K562 (cell line): ENCODE measurements at regions not wholly inside any gene's neighbourhood (a gene's known extent, or its start where the extent isn't known, plus 50 kb on each side); places are given as distances from the start of the nearest gene placed in this dataset.

Experiments
- ATAC-seq: fragments of 200-7000 bp; cut with Tn5 transposase; 3 replicates; pipeline ENCODE4 v1.9.1; 2020; ENCODE audit warnings: moderate library complexity
- BruUV-seq: library from RNA; stranded (reverse); fragments of 400-500 nt; replicated peaks from 2 replicates; lab custom pipeline; 2021; lab: Mats Ljungman, UMichigan
- CTCF ChIA-PET: fragments of 300-600 bp; formaldehyde crosslinking; extraction: SDS; loops from one replicate; lab custom pipeline; 2021; ENCODE audit warnings: low intra/inter-chr PET ratio; lab: Yijun Ruan, JAX
- POLR2A ChIA-PET: fragments of 300-600, 350-650 bp; sonication (Branson Sonifier 250); formaldehyde crosslinking; extraction: SDS; loops from one replicate; lab custom pipeline; 2021; ENCODE audit warnings: antibody characterized with exemption, inconsistent platforms; lab: Yijun Ruan, JAX
- DNase-seq, 4 experiments: peaks; one replicate each; pipeline versions ENCODE4 v3.0.0 to v3.0.0-alpha.2; 2011 to 2018; ENCODE audit warnings: low spot score in 3 of 4, mixed read lengths in 3 of 4; ENCODE audit errors: extremely low read depth in 1 of 4
- FAIRE-seq: peaks from 2 replicates; lab custom pipeline; 2011; peaks lifted over from hg19 to GRCh38; lab: Jason Lieb, UNC
- H2AFZ ChIP-seq: 2 replicates; pipeline ENCODE4 v1.6.0; 2011; ENCODE audit warnings: low read depth, low read length, control low read depth, inconsistent platforms
- H3K27ac ChIP-seq: fragments of 200-600 bp; 3 replicates; pipeline ENCODE4 v1.8.0; 2011; ENCODE audit warnings: low read depth, mild to moderate bottlenecking, control low read depth, inconsistent platforms, low read length, moderate library complexity, mixed read lengths; ENCODE audit errors: extremely low read depth
- H3K27me3 ChIP-seq, 2 experiments: fragments of 300-600 bp in 1 of 2; 2 replicates in 1 of 2; 3 replicates in 1 of 2; pipeline versions ENCODE4 v1.6.0 to v1.8.0; 2011; ENCODE audit warnings: inconsistent platforms in 2 of 2, low read length in 2 of 2, mild to moderate bottlenecking in 1 of 2, mixed read lengths in 1 of 2, moderate library complexity in 1 of 2; ENCODE audit not compliant: control insufficient read depth in 2 of 2, insufficient read depth in 2 of 2
- H3K36me3 ChIP-seq: fragments of 300-600 bp; 3 replicates; pipeline ENCODE4 v1.8.0; 2011; ENCODE audit warnings: mild to moderate bottlenecking, low read length, inconsistent platforms; ENCODE audit not compliant: control insufficient read depth, insufficient read depth
- H3K4me1 ChIP-seq, 2 experiments: fragments of 200-600 bp in 1 of 2; replicated peaks in 1 of 2; 2 replicates in 1 of 2; 3 replicates in 1 of 2; pipeline versions ENCODE4 v1.5.1 to v1.8.0; 2011; ENCODE audit warnings: inconsistent platforms in 2 of 2, low read length in 2 of 2, mild to moderate bottlenecking in 1 of 2, mixed read lengths in 1 of 2, moderate library complexity in 1 of 2; ENCODE audit not compliant: control insufficient read depth in 2 of 2, insufficient read depth in 2 of 2
- H3K4me2 ChIP-seq: 2 replicates; pipeline ENCODE4 v1.6.1; 2011; ENCODE audit warnings: low read length, control low read depth, inconsistent platforms, mixed read lengths; ENCODE audit not compliant: insufficient read depth
- H3K4me3 ChIP-seq: fragments of 200-600 bp; sonication (generic), shearing (Covaris generic); 2 replicates; pipeline ENCODE4 v1.5.1; 2016; ENCODE audit warnings: control low read depth, inconsistent platforms
- H3K79me2 ChIP-seq: fragments of 200-600 bp; 3 replicates; pipeline ENCODE4 v1.8.0; 2011; ENCODE audit warnings: low read length, inconsistent platforms; ENCODE audit not compliant: control insufficient read depth, insufficient read depth
- H3K9ac ChIP-seq, 2 experiments: 2 replicates each; pipeline versions ENCODE4 v1.6.0 to v1.6.1; 2011; ENCODE audit warnings: low read depth in 2 of 2, low read length in 2 of 2, control low read depth in 1 of 2, inconsistent platforms in 1 of 2, mild to moderate bottlenecking in 1 of 2, mixed read lengths in 1 of 2; ENCODE audit not compliant: insufficient read depth in 1 of 2
- H3K9me1 ChIP-seq: one replicate; pipeline ENCODE4 v1.6.0; 2011; ENCODE audit warnings: inconsistent platforms, mild to moderate bottlenecking, low read length, moderate library complexity; ENCODE audit not compliant: control insufficient read depth, insufficient read depth
- H3K9me3 ChIP-seq: replicated peaks from 2 replicates; pipeline ENCODE4 v1.5.1; 2011; ENCODE audit warnings: low read depth, low read length, inconsistent platforms; ENCODE audit not compliant: control insufficient read depth, insufficient read depth
- H4K20me1 ChIP-seq: replicated peaks from 2 replicates; pipeline ENCODE4 v1.6.1; 2011; ENCODE audit warnings: low read length, inconsistent platforms, mixed read lengths; ENCODE audit not compliant: control insufficient read depth, insufficient read depth
- CEBPZ ChIP-seq: fragments of 150-350 bp; IDR thresholded peaks from 2 replicates; pipeline ENCODE4 v1.6.1; 2014; ENCODE audit warnings: low read depth, mild to moderate bottlenecking, low read length, borderline replicate concordance
- HLTF ChIP-seq: fragments of 450-650 bp; IDR thresholded peaks from 2 replicates; pipeline ENCODE4 v1.6.1; 2016
- HSF4 ChIP-seq: fragments of 250-450 bp; sonication (Bioruptor Pico); IDR thresholded peaks from 2 replicates; pipeline ENCODE4 v2.1.2; 2022; ENCODE audit warnings: mild to moderate bottlenecking, moderate library complexity, borderline replicate concordance
- KLF13 ChIP-seq: fragments of 450-650 bp; IDR thresholded peaks from 2 replicates; pipeline ENCODE4 v1.6.1; 2016; ENCODE audit warnings: missing genetic modification characterization, low read depth, mild to moderate bottlenecking, missing compliant biosample characterization, moderate library complexity, borderline replicate concordance
- MAZ ChIP-seq, 2 experiments: fragments of 450-650 bp in 1 of 2; sonication (generic) in 1 of 2; formaldehyde crosslinking; IDR thresholded peaks in 1 of 2; conservative IDR thresholded peaks in 1 of 2; 2 replicates each; pipeline versions ENCODE4 v1.4.0 to v1.5.0; 2020; ENCODE audit warnings: mild to moderate bottlenecking in 1 of 2, missing genetic modification reagents in 1 of 2
- NUFIP1 ChIP-seq: fragments of 450-650 bp; IDR thresholded peaks from 2 replicates; pipeline ENCODE4 v1.6.1; 2018; ENCODE audit not compliant: partially characterized antibody
- POU5F1 ChIP-seq: fragments of 150-350 bp; IDR thresholded peaks from 2 replicates; pipeline ENCODE4 v1.6.1; 2014; ENCODE audit warnings: borderline replicate concordance, low read length, low read depth, mild to moderate bottlenecking; ENCODE audit not compliant: partially characterized antibody
- SUPT5H ChIP-seq: fragments of 450-650 bp; IDR thresholded peaks from 2 replicates; pipeline ENCODE4 v1.6.1; 2016
- TGIF2 ChIP-seq: sonication (generic); formaldehyde crosslinking; IDR thresholded peaks from 2 replicates; pipeline ENCODE4 v1.8.1; 2022; ENCODE audit warnings: mild to moderate bottlenecking, missing genetic modification reagents, moderate library complexity
- ZFP30 ChIP-seq: fragments of 250-450 bp; sonication (Bioruptor Pico); IDR thresholded peaks from 2 replicates; pipeline ENCODE4 v1.8.0; 2022; ENCODE audit warnings: moderate library complexity, mild to moderate bottlenecking, inconsistent platforms, borderline replicate concordance
- ZNF507 ChIP-seq: conservative IDR thresholded peaks from 2 replicates; pipeline ENCODE4 v1.6.1; 2017; ENCODE audit warnings: missing genetic modification characterization, missing compliant biosample characterization
- WGBS: fragments of 100-300 bp; shearing (Covaris generic); methylation state at CpG from one replicate; pipeline ENCODE4 v1.1.6; 2016; ENCODE audit warnings: low coverage, mixed read lengths; ENCODE audit not compliant: insufficient coverage; ENCODE audit errors: missing lambda C conversion rate; 5-methylcytosine and 5-hydroxymethylcytosine counted together
- in situ Hi-C: fragments of 300-500 bp; cut with MboI; formaldehyde crosslinking; loops from 4 replicates; pipeline ENCODE4 v1.15.0; 2018; ENCODE audit warnings: inconsistent platforms, mixed read lengths
- intact Hi-C: fragments of 100-400 bp; cut with micrococcal nuclease; formaldehyde crosslinking; loops from 2 replicates; pipeline ENCODE4 v1.14.2; 2022
- TF ChIP-seq, protein P1 (sequence below), 2 experiments: fragments of 450-650 bp in 1 of 2; IDR thresholded peaks; 2 replicates each; pipeline ENCODE4 v1.6.1; 2011 to 2017; ENCODE audit warnings: low read depth in 2 of 2, antibody characterized with exemption in 1 of 2, borderline replicate concordance in 1 of 2, low read length in 1 of 2, mild to moderate bottlenecking in 1 of 2, mixed read lengths in 1 of 2; ENCODE audit not compliant: control insufficient read depth in 1 of 2
- TF ChIP-seq, protein P2 (sequence below): sonication (generic); formaldehyde crosslinking; IDR thresholded peaks from 2 replicates; pipeline ENCODE4 v1.8.0; 2022; ENCODE audit warnings: missing genetic modification reagents, mild to moderate bottlenecking, borderline replicate concordance

DNA sequence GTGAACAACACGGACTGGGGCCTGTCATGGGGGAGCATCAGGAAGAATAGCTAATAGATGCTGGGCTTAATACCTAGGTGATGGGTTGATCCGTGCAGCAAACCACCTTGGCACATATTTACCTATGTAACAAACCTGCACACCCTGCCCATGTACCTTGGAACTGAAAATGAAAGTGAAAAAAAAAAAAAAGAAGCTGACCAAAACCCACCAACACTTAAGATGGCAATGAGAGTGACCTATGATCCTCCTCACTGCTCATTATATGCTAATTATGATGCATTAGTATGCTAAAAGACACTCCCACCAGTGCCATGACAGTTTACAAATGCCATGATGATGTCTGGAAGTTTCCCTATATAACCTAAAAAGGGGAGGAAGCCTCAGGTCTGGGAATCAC, 503.2 kb upstream of the CTSO start (continued):
- no peak for TF ChIP-seq CEBPZ

- Histone ChIP-seq H3K4me2 (no peak overlapping the region), H3K79me2 (no peaks in the 10 kb centered on the region), H4K20me1 (no peaks in the 10 kb centered on the region), H3K27me3 (no peaks in the 10 kb centered on the region), H3K36me3 (no peaks in the 10 kb centered on the region), H3K9me1 (no peaks in the 10 kb centered on the region), H3K9ac (no peak overlapping the region), H3K27ac (no peak overlapping the region), H3K4me1 (no peaks in the 10 kb centered on the region), H3K4me3 (no peak overlapping the region), H2AFZ (no peak overlapping the region), H3K9me3 (no peaks in the 10 kb centered on the region)
- ChIA-PET CTCF (no interaction called here), POLR2A (no interaction called here)
- WGBS: 0% methylated on average over 10 of the region's 10 CpGs
- FAIRE-seq: no peak
- no TSS peak for BruUV-seq
- intact Hi-C loops: no loop called here
- no peak for ATAC-seq
- in situ Hi-C loops: no loop called here
- DNase-seq: no peak
- TF ChIP-seq TGIF2 (CRISPR knock-in tag): no peak
- TF ChIP-seq KLF13 (tag): no peak
- TF ChIP-seq ZFP30 (CRISPR knock-in tag): no peak
- TF ChIP-seq HLTF: no peak
- TF ChIP-seq, protein P1, sequence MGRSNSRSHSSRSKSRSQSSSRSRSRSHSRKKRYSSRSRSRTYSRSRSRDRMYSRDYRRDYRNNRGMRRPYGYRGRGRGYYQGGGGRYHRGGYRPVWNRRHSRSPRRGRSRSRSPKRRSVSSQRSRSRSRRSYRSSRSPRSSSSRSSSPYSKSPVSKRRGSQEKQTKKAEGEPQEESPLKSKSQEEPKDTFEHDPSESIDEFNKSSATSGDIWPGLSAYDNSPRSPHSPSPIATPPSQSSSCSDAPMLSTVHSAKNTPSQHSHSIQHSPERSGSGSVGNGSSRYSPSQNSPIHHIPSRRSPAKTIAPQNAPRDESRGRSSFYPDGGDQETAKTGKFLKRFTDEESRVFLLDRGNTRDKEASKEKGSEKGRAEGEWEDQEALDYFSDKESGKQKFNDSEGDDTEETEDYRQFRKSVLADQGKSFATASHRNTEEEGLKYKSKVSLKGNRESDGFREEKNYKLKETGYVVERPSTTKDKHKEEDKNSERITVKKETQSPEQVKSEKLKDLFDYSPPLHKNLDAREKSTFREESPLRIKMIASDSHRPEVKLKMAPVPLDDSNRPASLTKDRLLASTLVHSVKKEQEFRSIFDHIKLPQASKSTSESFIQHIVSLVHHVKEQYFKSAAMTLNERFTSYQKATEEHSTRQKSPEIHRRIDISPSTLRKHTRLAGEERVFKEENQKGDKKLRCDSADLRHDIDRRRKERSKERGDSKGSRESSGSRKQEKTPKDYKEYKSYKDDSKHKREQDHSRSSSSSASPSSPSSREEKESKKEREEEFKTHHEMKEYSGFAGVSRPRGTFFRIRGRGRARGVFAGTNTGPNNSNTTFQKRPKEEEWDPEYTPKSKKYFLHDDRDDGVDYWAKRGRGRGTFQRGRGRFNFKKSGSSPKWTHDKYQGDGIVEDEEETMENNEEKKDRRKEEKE (IDR thresholded peaks at IDR 0.05; ENCODE audit: borderline replicate concordance in 1 of 2, control insufficient read depth in 1 of 2, low read depth in 2 of 2, low read length in 1 of 2): no peak
- TF ChIP-seq POU5F1: no peak
- no peak for TF ChIP-seq ZNF507 (tag)
- no peak for TF ChIP-seq SUPT5H
- TF ChIP-seq, protein P2, sequence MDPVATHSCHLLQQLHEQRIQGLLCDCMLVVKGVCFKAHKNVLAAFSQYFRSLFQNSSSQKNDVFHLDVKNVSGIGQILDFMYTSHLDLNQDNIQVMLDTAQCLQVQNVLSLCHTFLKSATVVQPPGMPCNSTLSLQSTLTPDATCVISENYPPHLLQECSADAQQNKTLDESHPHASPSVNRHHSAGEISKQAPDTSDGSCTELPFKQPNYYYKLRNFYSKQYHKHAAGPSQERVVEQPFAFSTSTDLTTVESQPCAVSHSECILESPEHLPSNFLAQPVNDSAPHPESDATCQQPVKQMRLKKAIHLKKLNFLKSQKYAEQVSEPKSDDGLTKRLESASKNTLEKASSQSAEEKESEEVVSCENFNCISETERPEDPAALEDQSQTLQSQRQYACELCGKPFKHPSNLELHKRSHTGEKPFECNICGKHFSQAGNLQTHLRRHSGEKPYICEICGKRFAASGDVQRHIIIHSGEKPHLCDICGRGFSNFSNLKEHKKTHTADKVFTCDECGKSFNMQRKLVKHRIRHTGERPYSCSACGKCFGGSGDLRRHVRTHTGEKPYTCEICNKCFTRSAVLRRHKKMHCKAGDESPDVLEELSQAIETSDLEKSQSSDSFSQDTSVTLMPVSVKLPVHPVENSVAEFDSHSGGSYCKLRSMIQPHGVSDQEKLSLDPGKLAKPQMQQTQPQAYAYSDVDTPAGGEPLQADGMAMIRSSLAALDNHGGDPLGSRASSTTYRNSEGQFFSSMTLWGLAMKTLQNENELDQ (CRISPR knock-in tag): no peak
- TF ChIP-seq MAZ (CRISPR knock-in tag; conservative IDR thresholded peaks at IDR 0.05 in 1 of 2, IDR thresholded peaks at IDR 0.05 in 1 of 2): no peak
- no peak for TF ChIP-seq NUFIP1
- no peak for TF ChIP-seq HSF4
Measured at GRCh38 chr4:156443488-156443887, 489.8 kb upstream of the CTSO start.
